ENCODE measurements at regions not wholly inside any gene's neighbourhood (a gene's known extent, or its start where the extent isn't known, plus 50 kb on each side); places are given as distances from the start of the nearest gene placed in this dataset.

DNA sequence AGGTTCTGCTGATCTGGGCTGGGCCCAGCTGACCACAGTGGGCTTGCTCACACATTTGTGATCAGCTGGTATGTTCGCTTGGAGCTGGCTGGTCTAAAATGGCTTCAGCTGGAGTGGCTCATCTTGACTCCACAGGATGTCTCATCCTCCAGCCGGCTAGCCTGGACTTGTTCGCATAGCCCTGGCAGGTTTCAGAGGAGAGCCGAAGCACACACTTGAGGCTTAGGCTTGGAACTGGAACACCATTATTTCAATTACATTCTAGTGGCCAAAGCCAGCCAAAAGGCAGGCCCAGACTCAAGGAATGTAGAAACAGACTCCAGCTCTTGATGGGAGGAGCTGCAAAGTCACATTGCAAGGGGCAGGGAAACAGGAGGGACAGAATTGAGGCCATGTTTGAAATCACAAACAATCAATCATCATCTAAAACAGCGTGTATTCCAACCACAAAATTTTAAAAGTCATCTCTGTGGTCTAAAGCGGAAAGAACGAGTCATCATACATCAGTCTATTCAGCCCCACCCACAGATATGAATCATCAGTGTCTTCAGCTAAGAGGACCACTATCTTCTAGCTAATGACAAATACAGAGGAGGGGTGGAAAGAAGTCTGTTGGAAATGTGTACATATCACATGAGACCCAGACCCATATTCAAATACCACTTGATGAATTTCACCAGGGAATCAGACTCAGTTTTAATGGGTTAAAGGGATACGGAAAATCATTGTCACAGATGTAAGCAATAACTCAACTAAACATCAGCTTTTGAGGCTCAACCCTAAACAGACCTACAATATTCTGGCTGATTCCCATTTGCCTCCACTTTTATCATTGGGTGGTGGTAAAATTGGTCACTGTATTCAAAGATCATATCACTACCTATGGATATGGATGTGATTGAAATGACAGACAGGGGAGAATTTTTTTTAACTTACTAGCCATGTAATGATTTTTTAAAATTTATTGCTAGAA lies 139.0 kb upstream of the MKLN1 start:
- no peak for DNase-seq

DNA sequence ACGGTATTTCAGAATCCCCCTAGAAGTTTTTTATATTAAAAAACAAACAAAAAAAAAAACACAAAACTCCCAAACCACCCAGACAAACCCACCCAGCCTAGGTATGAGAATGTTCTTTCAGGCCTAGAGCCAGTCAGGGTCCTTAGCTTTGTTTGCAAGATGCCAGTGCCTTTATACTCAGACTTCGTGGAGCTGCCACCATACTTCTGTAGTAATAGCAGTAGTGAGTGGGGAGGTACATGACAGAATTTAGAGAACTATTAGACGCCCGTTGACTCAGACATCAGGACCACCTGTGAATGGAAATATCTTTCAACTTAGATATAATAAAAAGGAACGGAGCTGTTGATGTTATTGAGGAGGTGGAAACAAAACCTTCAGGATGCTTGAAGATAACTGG lies 138.2 kb upstream of the MKLN1 start:
- DNase-seq: no peak

DNA sequence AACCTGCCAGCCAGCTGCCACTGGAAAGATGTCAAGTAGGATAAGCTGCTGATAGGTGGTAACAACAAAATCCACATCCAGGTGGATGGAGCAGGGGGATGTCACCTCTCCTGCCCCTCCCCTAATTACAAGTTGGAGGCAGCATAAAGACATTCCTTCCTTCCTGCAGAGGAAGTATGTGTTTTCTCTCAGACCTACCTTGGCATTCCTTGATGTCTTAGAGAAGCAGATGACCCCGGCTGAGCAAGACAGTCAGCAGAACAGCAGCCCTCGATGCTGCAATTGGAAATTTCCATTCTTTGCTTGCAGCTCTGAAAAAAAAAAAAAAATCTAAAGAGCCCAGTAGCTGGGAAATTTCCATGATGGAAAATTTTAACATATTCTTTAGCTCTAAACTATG lies 137.5 kb upstream of the MKLN1 start:
- DNase-seq: no peak

DNA sequence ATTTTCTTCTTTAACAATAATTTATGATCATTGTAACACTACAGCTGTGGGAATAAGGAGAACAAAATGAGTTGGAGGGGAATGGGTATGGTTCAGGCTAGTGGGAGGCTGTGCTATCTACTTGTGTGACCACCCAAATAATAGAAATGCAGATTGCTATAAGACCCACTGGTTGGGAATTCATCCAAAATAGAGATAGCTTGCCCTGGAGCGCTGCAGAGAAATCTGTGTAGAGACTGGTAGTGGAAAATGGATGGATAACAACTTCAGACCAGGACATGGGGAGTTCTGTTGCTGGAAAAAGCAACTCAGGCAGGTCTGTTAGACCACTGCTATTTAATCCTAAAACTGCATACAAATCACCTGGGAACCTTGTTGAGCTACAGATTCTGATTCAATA lies 137.1 kb upstream of the MKLN1 start:
- no peak for DNase-seq

DNA sequence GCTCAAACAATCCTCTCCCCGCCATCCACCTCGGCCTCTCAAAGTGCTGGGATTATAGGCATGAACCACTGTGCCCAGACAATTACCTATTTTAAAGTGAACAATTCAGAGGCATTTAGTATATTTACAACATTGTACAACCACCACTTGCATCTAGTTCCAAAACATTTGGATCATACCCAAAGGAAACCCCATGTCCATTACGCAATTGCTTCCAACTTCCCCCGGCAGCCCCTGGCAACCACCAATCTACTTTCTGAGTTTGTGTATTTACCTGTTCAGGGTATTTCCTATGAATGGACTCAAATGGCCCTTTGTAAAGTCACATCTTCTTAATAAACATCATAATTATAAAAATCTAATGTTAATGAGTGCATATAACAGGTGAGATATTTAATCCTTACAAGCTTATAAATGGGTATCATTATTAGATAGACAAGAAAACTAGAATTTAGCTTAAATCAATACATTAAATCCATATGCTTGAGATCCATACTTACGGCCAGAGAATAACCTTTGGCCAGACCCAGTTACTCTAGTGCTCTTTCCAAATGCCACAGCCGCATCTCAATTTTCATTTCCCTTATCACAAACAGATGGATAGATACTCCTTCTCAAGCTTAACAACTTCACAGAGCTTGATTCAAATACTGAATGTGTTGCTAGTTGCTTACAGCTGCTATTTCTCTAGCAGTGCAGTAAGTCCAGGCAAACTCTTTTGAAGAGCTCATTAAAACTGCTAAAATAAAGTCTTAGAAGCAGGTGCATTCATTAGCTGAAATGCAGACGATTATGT lies 133.4 kb upstream of the MKLN1 start:
- no peak for DNase-seq

DNA sequence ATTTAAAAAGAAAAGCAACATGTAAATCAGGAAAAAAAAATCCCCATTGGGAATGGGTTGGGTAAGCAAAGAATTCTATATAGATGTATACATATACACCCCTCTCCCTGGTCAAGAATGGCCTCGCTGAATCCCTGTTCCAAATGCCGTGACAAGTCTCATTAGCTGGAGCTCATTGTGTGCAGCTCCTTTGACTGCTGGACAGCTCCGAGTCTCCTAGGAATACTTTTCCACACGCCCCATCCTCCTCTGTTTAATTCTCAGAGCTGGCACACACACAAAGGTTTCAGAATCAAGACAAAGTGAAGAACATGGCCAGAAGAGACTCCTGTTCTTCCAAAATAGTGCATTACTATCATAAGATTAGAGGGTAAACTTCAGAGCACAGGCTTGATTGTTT lies 130.9 kb upstream of the MKLN1 start:
- no peak for DNase-seq

DNA sequence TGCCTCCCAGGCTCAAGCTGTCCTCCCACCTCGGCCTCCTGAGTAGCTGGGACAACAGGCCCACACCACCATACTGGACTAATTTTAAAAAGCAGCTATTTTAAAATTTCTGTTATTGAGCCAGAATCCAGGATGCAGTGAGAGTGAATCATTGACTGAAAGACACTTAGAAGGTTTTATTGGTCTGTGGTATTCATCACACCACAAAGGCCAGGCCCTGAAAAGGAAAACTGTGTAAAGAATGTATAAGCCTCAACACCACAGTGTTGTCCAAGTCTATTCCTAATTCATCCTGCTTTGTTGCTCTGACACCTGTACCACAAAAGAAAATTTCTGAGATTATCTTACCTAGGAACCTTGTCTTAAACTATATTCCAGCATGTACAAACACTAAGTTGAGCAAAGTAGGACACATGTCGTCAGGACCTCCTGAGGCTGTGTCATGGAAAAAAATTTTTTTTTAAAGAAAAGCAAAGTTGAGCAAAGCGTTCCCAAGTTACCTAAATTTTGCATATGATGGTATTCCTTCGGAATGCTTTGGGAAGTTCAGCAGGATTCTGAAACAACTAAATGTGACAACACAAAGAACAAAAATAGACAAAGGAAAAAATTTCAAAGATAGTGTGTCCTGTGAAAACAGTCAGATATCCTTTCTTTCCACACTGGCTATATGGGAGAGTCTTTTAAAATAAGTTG lies 129.6 kb upstream of the MKLN1 start:
- no peak for DNase-seq

DNA sequence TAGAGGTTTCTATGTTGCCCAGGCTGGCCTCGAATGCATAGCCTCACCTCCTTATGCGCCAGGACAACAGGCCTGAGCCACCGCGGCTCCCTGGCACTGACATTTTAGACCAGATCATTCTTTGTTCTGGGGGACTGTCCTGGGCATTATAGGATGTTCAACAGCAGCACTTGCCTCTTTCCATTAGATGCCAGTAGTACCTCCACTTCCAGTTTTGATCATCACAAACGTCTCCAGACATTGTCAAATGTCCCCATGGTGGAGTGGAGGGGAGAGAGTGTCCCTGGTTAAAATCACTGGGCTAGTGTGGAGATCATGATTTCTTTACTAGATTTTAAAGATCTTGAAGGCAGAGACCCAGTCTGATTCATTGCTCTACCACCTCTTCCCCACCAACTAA lies 125.2 kb upstream of the MKLN1 start:
- no peak for DNase-seq

DNA sequence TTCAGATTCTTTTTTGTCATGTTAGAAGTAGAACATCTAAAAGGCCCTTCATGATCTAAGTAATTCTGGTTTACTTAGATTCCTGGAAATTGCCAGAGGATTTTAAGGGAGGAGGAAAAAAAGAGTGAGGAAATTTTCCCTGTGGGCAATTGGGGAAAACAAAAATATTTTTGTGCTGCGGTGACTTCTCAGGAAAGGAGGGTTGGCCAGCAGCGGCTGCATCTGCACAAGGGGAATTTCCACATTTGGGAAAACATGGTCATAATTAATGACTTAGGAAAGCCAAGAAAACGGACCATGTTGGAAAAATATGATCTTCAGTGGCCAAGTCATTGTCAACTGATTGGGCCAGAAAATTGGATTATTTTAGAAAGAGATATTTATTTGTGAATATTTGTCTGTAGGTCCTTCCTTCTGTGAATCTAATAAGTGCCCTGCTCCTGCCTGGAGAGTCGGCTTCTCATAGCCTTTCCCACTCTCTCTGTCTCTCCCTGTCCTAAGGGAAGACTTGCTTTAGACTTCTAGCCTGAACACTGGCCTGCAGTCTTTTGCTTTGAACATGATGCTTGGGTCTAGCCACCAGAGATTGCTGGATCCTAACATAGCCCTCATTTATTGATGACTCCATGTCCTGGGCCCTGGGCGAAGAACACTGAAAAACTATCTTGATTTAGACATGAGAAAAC lies 124.2 kb upstream of the MKLN1 start:
- no peak for DNase-seq

DNA sequence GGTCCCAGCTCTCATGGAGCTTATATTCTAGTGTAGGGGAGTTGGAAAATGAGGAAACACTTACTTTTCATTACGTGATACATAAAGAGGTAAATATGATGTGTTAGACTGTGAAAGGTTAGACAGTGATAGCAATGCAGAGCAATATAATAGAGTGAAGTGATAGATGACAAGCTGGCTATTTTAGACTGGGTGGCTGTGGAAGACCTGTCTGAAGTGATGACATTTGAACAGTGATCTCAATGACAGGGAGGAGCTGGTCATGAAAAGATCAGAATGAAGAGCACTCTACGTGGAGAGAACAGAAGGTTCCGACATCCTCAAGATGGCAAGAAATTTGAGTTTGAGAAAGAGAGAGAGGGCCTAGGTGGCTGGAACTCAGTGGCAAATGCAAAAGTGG lies 118.9 kb upstream of the MKLN1 start:
- DNase-seq: no peak

DNA sequence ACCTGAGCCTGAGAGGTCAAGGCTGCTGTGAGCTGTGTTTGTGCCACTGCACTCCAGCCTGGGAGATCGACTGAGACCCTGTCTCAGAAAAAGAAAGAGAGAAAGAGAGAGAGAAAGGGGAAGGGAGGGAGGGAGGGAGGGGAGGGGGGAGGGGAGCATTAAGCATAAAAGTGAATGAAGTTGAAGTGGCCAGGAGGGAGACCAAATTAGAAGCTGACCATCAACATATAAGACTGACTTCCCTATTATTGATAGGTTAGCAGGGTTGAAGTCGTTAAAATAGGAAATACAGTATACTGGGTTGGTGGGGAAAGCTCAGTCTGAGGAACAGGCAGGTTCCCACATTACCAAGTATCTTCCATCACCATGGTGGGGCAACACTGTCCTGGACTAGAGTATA lies 117.1 kb upstream of the MKLN1 start:
- DNase-seq: no peak

DNA sequence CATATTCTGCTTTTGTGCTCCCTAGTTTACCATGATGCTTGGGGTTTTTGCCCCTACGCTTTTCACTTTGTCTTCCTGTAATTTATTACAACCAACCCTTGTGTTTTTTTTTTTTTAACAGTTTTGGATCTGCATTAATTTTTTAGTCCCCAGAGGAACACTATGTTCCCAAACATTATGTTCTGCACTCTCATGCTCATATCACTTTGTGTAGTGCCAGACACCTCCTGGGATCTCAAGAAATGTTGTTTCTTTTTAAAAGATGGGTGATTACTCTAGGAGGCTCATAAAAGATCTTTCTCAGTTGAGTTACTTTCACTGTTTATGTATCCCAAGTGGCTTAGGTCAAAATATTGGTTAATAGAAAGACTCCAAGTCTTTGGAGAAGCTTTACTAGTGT lies 116.2 kb upstream of the MKLN1 start:
- DNase-seq: no peak

DNA sequence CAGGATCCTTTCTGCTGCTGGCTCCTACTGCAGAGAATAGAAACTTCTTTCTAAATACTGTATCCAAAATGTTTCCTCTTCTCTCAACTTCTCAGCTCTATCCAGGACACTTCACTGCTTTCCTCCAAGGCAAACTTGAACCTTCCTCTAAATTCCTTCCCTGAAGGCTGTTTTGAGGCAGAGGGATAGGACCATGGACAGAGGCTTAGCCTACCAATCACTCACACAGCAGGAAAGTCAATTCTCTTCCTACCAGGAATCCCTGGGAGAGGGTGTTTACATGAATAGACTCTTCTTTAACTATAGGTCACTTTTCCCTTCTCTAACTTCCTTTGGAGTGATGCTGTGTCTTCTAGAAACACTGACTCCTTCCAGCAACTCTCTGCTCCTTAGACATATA lies 115.6 kb upstream of the MKLN1 start:
- no peak for DNase-seq

DNA sequence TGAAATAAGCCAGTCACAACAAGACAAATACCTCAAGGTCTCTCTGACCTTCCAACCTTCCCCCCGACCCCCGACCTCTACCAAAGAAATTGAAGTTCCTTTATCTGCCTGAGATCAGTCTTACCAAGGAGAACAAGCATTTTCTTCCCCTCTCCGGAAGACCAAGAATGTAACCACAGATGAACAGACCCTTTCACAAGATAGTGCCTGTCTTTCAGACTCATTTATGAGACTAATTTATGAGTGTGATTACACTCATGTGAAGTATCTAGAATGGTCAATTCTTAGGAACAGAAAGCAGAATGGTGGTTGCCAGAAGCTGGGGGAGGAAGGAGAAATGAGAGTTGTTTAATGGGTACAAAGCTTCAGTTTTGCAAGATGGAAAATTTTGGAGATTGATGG lies 108.9 kb upstream of the MKLN1 start:
- DNase-seq: no peak

DNA sequence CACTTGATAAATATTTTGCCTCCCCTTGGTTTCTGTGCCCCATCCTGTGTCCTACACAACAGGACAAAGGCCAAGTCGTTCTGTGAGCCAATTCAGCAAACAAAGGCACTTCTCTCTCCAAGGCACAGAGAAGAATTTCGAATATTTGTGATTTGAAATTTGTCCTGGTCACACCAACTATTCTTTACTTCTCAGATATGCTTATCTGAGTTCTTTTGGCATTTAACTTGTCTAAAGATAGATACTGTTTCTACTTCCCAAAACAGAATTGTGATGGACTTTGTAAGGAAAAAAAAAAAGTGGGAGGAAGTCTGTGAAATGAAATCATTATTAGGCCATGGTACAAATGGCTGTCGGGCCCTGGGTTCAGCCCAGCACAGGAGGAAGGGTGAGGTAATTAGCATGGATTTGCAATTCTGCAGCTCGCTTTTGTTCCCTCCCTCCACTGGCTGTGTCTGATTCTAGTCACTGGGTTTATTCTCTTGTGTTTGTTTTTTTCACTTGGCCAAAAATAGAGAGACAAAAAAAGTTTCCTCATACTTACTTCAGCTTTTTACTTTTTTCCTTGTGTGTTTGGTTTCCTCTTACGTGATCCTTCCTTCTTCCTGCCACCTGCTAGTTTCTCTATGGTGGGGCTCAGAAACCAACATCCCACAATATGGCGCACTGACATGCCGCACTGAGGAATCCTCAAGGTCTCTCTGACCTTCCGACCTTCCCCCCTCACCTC lies 108.2 kb upstream of the MKLN1 start:
- DNase-seq: peak; percentile 25

DNA sequence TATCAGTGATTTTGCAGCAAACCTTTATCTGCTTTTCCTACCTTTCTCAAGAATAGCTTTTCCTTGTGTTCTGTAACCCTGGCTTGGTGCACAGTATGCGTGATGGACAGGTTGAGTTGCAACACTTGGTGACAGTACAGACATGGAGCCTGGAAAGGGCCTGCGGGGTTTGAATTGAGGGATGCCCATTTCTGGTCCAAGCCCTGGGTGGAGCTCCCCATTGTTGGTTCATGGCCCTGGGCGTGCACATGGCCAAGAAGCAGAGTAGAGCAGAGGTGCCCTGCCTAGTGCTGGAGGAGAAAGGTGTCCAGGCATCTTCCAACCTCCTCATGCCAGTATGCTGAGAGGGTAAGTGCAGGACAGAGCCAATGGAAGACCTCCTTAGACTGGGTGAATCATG lies 106.6 kb upstream of the MKLN1 start:
- no peak for DNase-seq

DNA sequence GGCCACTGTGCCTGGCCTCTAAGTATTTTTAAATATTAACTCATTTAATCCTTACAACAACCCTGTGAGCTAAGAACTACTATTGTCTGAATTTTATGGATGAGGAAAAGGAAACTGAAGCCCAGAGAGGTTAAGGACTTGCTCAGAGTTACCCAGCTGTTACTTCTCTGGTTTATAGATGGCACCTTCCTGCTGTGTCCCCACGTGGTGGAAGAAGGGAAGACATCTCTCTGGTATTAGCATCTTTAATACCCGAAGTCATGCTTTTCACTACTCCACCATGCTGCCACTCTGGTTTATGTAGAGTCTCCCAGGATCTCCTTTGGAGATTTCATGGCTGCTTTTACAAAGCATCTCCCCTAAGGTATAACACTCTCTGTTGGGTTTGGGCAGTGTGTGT lies 105.5 kb upstream of the MKLN1 start:
- DNase-seq: no peak

DNA sequence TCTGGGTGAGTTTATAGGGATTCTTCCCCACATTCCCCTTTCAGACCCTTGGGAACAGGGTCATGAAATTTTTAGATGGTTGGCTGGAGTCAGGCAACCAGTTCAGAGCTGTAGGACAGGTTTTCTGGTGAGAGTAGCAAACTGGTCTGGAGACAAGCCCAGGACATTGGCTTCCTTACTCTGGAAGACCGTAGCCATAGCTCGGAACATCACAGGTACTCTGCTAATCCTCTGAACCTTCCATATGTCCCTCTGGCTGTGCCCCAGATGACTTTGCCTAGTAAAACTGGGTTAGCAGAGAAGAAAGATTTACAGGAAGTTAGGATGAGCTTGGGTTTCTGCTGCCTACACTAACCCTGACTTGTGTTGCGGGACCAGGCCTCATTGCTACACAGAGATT lies 104.5 kb upstream of the MKLN1 start:
- no peak for DNase-seq

DNA sequence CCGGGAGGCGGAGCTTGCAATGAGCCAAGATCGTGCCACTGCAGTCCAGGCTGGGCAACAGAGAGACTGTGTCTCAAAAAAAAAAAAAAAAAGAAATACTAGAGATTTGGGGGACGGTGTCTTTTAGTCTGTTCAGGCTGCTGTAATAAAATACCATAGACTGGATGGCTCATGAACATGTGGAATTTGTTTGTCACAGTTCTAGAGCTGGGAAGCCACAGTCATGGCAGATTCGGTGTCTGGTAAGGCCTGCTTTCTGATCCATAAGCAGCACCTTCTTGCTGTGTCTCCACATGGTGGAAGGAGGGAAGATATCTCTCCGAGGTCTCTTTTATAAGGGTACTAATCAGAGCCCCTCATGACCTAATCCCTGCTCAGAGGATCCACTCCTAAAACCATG lies 102.7 kb upstream of the MKLN1 start:
- DNase-seq: no peak

DNA sequence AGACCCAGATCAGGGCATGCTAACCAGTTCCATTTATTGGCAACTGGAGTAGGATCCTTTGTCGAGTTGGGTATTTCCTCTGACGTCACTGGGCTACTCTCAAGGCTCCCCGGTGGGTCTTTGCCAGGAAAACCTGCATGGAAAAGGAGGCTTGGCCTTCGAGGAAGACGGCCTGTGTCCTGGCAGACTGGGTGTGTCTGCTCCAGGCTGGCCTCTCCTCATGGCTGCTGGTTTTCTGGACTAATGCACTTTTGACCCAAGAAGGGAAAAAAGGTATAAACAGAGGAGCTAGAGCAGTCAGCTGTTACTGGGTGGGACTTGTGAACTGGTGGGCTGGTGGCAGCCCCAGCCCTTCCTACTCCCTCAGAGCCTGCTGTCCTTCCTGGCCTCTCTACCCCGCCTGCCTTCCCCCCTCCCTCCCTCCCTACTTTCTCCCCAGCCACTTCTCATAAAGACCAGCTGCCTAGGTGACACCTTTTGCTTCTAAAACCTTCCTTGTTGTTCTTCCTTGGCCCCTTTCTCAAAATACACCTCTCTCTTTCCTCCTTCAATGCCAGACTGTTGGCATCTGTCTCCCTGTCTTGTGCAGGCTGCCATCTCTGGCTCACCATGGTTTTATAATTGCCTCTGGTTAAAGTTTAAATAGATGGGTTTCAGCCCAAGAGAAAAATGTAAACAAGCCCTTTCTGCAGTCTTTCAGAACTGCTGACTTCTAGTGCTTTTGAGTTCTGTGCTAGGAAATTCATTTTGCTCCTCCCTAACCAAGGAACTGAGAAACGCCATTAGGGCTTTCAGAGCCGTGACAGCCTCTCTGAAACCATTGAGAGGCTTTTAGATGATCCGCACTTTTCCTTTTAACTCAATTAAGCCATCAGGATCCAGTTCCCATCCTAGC lies 101.8 kb upstream of the MKLN1 start:
- no peak for DNase-seq

DNA sequence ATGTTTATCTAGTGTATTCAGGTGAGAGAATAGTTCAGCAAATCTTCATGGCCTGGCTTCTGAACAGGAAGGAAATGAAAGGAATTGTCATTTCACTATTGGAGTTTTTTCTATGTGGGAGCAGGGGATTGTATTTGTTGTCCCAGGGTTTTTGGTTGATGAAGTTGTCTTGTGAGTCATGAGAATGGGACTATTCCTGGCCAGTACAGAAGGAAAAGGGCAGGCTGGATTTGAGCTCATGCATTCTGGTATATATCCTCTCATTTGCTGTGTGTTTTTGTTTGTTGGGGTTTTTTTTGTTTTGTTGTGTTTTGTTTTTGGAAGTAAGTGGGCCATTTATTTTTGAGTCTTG lies 101.2 kb upstream of the MKLN1 start:
- no peak for DNase-seq

All from occipital lobe (tissue), 1 donor.